H54 (cell line): ENCODE measurements at regions not wholly inside any gene's neighbourhood (a gene's known extent, or its start where the extent isn't known, plus 50 kb on each side); places are given as distances from the start of the nearest gene placed in this dataset.

Experiments used
- DNase-seq: peaks from one replicate; pipeline ENCODE4 v3.0.0; 2011; ENCODE audit warnings: low spot score, mixed read lengths; ENCODE audit not compliant: insufficient read length
- FAIRE-seq: peaks from 3 replicates; lab custom pipeline; 2011; peaks lifted over from hg19 to GRCh38; lab: Jason Lieb, UNC
- POLR2A ChIP-seq: IDR thresholded peaks from 2 replicates; pipeline ENCODE4 v1.6.1; 2011; ENCODE audit warnings: low read depth, mild to moderate bottlenecking, low read length

- DNase-seq (no peak), FAIRE-seq (no peak)
- TF ChIP-seq POLR2A, result no peak
Measured at GRCh38 chr9:135219676-135220600, 132.5 kb downstream of the OLFM1 start.

DNA sequence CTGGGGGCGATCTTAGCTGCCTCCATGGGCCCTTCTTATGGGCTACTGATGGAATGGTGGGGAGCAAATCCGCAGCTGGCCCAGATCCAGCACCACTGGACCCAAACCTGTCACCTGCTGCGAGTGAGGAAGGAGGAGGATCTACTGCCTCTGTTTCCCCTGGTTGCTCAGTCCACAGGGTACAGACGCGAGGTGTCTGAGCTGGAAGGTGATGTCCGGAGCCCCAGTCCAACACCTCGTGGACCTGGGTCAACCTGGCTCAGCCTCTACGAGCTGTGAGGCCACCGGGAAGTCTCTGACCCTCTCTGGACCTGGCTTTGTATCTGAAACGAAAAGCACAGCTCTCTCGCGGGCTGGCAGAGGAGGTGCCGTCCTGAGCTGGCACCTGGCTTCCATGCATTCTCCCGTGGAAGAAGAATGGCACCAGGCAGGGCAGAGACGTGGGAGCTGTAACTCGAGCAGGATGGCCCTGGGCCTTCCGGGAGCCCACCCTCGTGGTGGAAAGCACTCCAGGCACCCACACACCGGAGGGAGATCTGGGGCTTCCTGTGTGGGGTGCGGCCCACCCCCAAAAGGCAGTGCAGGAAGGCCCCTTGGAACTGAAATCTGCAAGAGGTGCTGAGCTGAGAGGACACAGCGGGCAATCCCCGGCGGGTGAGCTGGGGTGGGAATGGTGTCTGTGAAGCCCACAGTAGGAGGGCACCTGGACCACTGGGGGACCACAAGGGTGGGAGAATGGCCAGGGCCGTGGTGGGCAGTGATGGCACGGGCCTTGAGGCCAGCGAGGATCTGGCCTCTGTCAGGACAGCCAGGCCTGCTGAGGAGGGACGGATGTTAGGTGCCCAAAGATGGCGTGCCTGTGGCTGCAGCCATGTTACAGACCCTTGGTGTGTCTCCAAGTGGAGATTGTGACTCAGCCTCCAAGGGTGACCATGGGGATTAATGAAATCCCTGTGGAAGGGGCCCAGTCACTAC is 133.4 kb downstream of the OLFM1 start:
- no peak for FAIRE-seq
- no peak for DNase-seq
- TF ChIP-seq POLR2A, result no peak

GRCh38 chr9:135221576-135221950 is 134.1 kb downstream of the OLFM1 start:
- FAIRE-seq (no peak), DNase-seq (no peak)
- no peak for TF ChIP-seq POLR2A

- no peak for DNase-seq
- no peak for FAIRE-seq
- TF ChIP-seq POLR2A, result no peak
Measured at GRCh38 chr9:135221951-135222631, 134.6 kb downstream of the OLFM1 start.

- no peak for FAIRE-seq
- TF ChIP-seq POLR2A, result no peak
- DNase-seq, result no peak
Measured at GRCh38 chr9:135222881-135223760, 135.7 kb downstream of the OLFM1 start.

DNA sequence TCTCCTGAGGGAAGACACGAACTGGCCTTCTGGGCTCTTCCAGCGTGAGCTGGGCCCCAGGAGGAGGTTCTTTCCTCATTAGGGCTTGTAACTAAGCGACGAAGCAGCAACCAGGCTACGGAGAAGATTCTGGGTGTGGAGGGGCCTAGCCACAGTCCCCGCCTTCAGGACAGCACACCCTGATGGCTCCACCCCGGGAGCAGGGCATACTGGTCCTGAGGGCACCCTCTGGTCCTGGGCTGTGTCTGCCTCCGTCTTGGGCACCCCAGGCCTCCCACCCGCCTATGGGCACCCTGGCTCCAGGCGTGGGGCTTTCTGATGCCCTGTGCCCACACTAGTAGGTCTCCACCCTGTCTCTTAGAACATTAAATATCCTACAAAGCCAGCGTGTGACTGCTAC is 136.4 kb downstream of the OLFM1 start:
- DNase-seq (no peak), FAIRE-seq (no peak)
- no peak for TF ChIP-seq POLR2A

DNA sequence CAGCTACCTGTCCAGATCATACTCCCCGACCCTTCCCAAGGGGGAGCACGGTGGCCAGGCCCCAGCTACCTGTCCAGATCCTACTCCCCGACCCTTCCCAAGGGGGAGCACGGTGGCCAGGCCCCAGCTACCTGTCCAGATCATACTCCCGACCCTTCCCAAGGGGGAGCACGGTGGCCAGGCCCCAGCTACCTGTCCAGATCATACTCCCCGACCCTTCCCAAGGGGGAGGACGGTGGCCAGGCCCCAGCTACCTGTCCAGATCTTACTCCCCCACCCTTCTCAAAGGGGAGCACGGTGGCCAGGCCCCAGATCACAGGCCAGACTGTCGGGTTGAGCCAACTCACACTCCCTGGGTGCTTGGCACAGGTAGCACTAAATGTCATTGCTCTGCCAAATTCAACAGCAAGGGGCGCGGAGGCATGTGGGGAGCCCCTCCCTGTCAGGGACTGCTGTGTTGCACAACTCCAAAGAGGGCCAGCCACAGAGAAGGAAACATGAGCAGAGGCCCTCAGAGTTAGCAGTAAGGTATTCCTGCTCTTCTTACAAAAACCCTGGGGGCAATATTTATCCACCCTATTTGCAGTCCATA is 136.9 kb downstream of the OLFM1 start:
- DNase-seq (no peak), FAIRE-seq (no peak)
- no peak for TF ChIP-seq POLR2A

- DNase-seq, result no peak
- FAIRE-seq, result no peak
- TF ChIP-seq POLR2A, result no peak
Measured at GRCh38 chr9:135224921-135225541, 137.6 kb downstream of the OLFM1 start.

- FAIRE-seq (no peak), DNase-seq (no peak)
- TF ChIP-seq POLR2A, result no peak
Measured at GRCh38 chr9:135225619-135226228, 138.3 kb downstream of the OLFM1 start.

DNA sequence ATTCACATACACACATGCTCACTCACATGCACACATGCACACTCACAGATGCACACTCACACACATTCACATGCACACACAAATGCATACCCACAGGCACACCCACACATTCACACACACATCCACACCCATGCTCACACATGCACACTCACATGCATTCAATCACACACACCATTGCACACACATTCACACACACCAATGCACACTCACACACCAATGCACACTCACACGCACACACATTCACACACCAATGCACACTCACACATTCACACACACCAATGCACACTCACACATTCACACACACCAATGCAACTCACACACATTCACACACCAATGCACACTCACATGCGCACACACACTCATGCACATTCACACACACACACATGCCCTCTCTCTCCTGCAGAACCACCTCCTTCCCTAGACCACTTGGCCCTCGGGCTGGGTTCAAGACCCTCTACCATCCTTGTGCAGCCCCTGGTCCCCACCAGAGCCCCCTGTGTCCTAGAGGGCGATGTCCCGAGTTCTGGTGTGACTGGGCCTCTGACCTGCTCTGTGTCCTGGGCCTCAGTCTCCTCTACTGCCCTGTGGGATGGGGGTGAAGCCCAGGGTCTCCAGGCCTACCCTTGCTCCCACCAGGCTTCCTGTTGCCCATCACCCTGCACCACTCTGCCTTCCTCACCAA is 139.0 kb downstream of the OLFM1 start:
- no peak for TF ChIP-seq POLR2A
- DNase-seq (no peak), FAIRE-seq (no peak)

GRCh38 chr9:135227641-135228251 is 140.3 kb downstream of the OLFM1 start:
- no peak for FAIRE-seq
- no peak for DNase-seq
- no peak for TF ChIP-seq POLR2A
